ENCODE measurements at regions not wholly inside any gene's neighbourhood (a gene's known extent, or its start where the extent isn't known, plus 50 kb on each side); places are given as distances from the start of the nearest gene placed in this dataset.

DNA sequence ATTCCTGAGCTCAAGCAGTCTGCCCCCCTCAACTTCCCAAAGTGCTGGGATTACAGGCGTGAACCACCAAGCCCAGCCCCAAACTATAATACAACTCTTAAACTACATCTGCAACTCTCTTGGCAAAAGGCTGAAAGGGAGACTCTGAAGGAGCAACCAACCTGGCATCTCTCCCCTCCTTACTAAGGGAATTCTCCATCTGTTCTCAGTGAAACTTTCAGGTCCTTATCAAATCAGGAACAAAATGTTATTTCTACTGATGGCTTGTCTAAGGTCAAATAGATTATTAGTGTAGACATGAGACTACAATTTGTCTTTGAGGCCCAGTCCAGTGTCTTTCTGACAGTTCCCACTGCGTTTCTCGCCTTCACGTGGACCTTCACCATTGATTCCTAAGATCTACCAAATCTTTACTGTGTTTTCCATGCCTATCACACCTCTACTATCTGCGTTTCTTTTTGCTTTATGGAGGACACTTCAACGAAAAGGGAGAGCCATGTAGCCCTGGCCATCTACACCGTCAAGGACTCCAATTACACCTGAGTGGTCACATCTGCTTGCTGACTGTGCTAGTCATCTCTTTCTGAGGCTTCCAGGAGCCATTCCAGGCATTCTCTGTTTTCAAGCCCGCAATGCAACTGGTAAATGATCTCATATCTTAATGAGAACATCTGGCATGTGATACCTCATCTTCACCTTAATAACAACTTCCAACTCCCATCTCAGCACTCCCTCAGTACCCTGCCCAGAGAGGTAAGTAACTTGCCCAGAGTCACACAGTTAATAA, 405.7 kb upstream of the CITED2 start:
- TF ChIP-seq, protein P1, sequence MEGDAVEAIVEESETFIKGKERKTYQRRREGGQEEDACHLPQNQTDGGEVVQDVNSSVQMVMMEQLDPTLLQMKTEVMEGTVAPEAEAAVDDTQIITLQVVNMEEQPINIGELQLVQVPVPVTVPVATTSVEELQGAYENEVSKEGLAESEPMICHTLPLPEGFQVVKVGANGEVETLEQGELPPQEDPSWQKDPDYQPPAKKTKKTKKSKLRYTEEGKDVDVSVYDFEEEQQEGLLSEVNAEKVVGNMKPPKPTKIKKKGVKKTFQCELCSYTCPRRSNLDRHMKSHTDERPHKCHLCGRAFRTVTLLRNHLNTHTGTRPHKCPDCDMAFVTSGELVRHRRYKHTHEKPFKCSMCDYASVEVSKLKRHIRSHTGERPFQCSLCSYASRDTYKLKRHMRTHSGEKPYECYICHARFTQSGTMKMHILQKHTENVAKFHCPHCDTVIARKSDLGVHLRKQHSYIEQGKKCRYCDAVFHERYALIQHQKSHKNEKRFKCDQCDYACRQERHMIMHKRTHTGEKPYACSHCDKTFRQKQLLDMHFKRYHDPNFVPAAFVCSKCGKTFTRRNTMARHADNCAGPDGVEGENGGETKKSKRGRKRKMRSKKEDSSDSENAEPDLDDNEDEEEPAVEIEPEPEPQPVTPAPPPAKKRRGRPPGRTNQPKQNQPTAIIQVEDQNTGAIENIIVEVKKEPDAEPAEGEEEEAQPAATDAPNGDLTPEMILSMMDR (IDR thresholded peaks at IDR 0.05; ENCODE audit: low read length) = no peak
- no peak for TF ChIP-seq EZH2 (optimal IDR thresholded peaks at IDR 0.05; ENCODE audit: low read depth, low read length)
